GM18873 (cell line): ENCODE measurements at regions not wholly inside any gene's neighbourhood (a gene's known extent, or its start where the extent isn't known, plus 50 kb on each side); places are given as distances from the start of the nearest gene placed in this dataset.

Experiments used
- ATAC-seq: cut with Tn5 transposase; IDR thresholded peaks from one replicate; pipeline ENCODE4 v1.9.1; 2021; ENCODE audit warnings: mild to moderate bottlenecking, moderate library complexity, moderate number of reproducible peaks; ENCODE audit not compliant: unreplicated experiment, low FRiP score

GRCh38 chr6:40313582-40313981, 273.6 kb downstream of the LRFN2 start:
- no peak for ATAC-seq

DNA sequence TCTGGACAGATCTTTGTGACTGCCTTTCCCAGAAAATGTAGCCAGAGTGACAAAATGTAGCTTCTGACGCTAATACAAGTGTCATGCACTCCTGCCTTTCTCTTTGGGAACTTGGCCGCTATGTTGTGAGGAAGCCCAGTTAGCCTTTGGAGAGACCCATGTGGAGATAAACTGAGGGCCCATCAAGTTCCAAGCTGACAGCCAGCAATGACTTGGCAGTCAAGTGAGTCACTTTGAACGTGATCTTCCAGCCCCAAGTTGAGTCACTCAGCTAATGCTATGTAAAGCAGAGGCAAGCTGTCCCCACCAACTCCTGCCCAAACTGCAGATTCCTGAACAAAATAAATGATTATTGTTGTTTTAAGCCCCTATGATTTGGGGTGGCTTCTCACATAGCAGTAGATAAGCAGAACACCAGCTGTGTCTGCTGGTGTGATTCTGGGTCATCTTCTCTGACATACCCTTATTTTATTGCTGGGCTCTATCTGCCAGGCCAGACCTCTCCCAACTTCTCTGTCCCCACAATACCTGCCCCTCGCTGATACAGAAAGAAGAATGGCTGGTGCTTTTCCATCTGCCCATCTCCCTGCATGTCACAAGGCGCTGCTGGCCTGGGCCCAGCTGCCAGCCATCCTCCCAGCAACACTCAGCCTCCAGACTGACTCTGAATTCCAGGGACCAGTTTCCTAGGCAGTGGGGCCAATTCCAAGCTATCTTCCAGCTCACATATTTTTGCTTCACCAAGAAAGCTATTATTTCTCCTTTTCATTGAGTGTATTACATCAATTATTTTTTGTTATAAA, 274.8 kb downstream of the LRFN2 start:
- no peak for ATAC-seq

DNA sequence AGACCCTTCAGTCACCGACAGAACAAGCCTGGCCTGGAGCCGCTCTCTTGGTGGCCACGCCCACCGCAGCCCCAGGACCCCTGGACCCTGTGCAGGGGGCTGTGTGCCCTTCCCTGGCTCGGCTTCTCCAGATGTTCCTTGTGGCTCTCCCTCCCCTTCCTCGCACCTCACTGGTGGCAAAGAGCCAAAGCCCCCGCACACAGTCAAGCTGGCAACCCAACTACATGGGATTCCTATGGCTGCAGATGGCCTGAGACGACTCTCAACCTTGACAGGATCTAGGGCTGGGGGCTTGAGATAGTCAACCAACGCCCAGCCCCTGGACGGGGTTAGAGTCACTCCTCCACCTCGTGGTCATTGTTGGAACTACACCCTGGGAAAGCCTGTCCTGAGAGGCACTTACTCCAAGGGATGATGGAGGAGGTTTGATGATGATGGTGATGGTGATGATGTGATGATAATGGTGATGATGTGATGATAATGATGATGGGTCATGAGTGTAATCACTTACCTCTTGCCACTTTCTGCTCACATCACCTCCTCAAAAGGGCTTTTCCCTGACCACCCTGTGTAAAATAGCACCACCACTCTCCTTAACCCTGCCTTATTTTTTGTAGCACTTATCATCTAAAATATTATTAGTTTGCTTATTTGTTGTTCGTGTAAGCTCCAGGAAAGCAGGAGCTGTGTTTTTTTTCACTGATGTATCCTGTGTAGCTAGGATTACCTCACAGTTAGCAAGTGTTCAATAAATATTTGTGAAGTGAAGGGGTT, 278.4 kb downstream of the LRFN2 start:
- no peak for ATAC-seq

GRCh38 chr6:40307712-40308111, 279.5 kb downstream of the LRFN2 start:
- no peak for ATAC-seq

GRCh38 chr6:40302856-40303454, 284.2 kb downstream of the LRFN2 start:
- ATAC-seq = no peak

GRCh38 chr6:40299681-40300080, 287.5 kb downstream of the LRFN2 start:
- ATAC-seq = no peak

DNA sequence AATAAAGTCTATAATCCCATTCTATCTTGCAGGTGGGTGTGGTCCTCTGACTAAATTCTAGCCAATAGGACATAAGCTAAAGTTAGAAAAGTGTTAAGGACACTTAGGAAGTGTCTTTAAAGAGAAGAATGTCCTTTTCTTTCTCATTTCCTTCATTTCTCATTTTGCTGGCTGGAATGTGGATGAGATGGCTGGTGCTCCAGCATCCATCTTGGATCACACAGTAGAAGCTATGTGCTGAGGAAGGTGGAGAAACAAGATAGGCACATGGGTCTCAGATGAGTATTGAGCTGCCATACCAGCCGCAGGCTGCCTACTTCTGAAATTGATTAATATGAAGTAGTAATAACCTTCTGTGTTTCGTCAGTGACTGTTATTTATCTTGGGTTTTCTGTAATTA, 289.0 kb downstream of the LRFN2 start:
- no peak for ATAC-seq

DNA sequence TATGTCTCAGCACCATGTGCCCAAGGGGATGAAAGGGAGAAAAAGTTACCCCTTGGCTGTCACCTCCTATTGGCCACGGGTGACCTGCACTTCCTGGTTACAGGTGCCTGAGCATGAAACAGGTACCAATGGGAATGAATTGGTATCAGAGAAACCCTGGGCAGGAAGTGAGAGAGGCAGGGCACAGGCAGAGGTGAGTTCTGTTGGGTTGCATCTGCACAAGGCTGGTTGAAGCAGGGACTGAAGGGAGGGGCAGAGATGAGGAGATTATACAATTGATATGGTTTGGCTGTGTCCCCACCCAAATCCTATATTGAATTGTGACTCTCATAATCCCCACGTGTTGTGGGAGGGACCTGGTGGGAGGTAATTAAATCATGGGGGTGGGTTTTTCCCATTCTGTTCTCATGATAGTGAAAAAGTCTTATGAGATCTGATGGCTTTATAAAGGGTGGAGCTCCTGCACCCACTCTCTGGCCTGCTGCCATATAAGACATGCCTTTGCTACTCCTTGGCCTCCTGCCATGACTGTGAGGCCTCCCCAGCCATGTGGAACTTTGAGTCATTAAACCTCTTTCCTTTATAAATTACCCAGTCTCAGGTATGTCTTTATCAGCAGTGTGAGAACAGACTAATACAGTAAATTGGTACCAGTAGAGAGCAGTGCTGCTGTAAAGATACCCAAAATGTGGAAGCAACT, 291.8 kb downstream of the LRFN2 start:
- no peak for ATAC-seq

DNA sequence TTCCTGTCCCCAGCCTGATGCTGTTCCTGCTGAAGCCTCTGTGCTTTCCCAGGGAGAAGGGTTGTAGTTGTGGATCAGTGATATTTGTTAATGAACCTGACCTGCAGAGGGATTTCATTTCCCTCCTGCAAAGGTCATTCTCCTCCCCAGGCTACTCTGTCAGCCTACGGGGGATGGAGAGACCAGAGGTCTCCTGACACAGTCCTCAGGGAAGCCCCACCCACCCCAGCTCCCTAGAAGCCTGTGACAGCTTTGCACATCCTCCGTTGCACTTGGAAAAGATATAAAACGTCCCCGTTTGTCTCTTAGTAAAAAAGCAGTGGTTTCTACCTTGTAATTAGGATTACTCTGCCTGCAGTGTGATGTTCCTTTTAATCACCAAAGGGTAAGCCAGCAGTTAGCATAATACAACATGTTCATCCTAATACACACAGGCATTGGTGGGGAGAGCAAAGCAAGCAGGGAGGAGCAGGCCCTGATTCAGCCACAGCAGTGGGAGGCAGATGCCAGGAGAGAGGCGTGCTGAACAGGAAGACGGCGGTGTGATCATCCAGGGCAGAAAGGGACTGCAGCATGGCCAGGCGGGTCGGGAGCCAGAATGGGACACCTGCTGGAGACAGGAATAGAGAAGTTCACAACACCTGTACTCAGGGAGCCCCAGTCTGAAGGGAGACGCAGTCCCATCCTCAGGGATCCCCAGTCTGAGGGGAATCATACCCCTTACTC, 293.5 kb downstream of the LRFN2 start:
- no peak for ATAC-seq

DNA sequence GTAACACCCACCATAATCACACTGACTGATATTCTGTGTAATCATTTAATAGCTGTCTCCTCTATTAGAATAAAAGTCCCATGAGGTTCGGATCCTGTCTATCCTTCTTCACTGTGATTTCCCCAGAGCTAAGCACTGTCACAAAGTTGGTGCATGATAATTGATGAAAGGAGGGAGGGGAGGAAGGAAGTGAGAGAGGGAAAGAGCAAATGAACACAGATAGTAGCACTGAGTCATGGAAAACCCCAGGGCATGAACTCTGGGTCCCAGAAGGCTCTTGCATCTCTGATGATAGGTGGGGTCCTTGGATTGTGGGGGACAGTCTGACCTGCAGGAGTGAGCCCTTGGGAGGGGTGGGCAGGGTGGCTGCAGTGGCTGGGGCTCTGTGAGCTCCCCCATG, 294.1 kb downstream of the LRFN2 start:
- ATAC-seq = no peak

DNA sequence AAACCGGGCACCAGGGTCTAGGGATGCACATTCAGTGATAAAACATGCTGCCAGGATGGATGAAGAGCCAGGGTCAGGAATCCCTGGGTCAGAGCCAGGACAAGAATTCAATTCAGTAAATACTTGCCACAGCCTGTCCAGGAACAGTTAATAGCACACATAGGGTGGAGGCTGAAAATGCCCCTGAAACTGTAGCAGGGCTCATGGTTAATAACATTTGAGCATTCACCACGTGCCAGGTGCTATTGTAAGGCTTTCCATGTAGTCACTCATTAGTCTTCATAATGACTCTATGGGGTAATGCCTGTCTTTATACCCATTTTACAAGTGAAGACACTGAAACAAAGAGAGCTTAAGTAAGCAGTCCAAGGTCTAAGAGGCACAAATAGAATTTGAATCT, 296.3 kb downstream of the LRFN2 start:
- no peak for ATAC-seq

- ATAC-seq = no peak
Measured at GRCh38 chr6:40288919-40289318, 298.2 kb downstream of the LRFN2 start.

DNA sequence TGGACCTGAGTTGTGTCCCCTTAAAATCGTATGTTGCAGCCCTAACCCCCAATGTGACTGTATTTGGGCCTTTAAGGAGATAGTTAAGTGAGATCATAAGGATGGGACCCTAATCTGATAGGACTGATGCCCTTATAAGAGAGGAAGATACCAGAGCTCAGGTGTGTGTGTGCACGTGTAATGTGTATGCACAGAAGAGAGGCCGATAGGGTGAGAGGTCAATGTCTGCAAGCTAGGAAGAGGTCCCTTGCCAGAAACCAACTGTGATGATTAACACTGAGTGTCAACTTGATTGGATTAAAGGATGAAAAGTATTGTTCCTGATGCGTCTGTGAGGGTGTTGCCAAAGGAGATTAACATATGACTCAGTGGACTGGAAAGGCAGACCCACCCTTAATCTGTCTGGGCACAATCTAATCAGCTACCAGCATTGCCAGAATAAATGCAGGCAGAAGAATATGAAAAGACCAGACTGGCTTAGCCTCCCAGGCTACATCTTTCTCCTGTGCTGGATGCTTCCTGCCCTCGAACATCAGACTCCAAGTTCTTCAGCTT, 299.8 kb downstream of the LRFN2 start:
- no peak for ATAC-seq

- no peak for ATAC-seq
Measured at GRCh38 chr6:40286721-40287120, 300.4 kb downstream of the LRFN2 start.

DNA sequence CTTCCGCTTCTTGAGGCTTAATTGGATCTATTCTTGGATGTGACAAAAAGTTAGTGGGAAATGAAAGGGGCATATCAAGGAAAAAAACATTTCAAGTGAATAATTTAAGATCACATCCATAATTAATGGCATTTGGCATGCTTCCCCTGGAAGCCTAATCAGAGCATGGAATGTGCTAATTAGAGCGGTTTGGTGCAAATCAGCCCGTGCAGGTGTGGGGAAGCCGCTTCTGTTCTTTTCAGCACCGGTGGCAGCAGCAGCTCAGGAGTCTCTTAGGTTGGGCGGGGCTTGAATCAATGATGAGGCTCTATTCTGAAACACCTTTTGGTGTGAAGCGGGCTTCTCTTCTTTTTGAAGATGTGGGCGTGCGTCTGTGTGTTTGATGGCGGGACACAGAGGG, 301.2 kb downstream of the LRFN2 start:
- ATAC-seq = no peak

DNA sequence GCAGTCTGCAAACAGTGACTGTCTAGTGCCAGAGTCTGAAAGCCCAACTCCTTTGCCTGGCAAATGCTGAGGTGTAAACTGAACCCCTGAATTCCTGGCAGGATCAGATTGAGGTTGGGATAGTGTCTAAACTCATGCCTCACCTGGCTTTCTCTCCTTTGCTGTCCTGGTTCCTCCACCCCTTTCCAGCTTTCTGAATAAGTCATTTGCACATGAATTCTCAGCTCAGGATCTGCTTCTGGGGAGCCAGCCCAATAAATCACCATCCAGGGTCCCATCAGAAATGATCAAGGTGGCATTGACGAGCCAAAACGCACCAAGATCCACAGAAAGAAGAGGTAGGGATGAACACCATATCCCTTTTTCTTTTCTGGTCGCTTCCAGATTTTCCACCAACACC, 301.6 kb downstream of the LRFN2 start:
- ATAC-seq = no peak

DNA sequence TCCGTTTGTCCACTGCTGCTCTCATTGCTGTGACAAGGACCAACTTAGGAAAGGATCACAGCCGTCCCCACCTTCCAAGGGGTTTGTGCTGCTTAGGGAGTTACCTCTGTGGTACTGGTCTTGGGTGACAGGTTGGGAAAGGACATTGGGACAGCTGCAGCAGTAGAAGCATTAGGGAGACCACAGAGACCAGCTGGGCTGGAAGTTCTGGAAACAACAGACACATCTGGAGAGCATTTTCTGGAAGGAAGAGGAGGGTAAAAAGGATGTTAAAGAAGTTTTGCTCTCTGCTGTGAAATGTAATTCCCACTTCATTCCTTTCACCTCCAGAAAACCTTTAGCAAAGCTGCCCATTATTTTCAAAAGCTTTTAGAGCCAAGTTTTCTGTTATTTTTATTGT, 304.2 kb downstream of the LRFN2 start:
- ATAC-seq = no peak

- ATAC-seq = no peak
Measured at GRCh38 chr6:40281402-40281801, 305.8 kb downstream of the LRFN2 start.

DNA sequence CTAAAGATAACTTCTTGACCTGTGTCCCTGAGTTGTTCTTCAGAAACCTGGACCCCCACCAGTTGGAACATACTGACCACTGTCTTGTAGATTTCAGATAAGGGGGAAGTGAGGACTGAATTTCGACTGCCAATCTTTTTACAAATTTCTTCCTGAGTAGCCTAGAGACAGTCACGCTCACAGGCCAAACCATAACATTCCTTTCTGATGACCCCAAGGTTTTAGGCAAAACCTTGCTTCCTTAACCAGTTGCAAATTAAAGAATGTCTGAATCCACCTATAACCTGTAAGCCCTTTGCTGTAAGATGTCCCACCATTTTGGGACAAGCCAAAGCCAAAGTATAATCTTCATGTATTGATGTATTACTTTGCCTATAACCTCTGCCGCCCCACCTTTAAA, 306.9 kb downstream of the LRFN2 start:
- ATAC-seq = no peak

GRCh38 chr6:40276141-40276540, 311.0 kb downstream of the LRFN2 start:
- ATAC-seq = no peak
